AG09309 (cell line): ENCODE measurements at regions not wholly inside any gene's neighbourhood (a gene's known extent, or its start where the extent isn't known, plus 50 kb on each side); places are given as distances from the start of the nearest gene placed in this dataset.

Experiments used
- DNase-seq: peaks from one replicate; pipeline ENCODE4 v3.0.0-alpha.2; 2010; ENCODE audit warnings: low read depth
- H3K4me3 ChIP-seq: 2 replicates; pipeline ENCODE4 v1.5.1; 2011; ENCODE audit warnings: mild to moderate bottlenecking, low read depth, low read length, moderate library complexity; ENCODE audit not compliant: control insufficient read depth
- TF ChIP-seq, protein P1 (sequence below): IDR thresholded peaks from 2 replicates; pipeline ENCODE4 v1.5.1; 2011; ENCODE audit warnings: mild to moderate bottlenecking, low read depth, low read length, inconsistent platforms; ENCODE audit not compliant: insufficient read depth, control insufficient read depth; ENCODE audit errors: missing control alignments

DNA sequence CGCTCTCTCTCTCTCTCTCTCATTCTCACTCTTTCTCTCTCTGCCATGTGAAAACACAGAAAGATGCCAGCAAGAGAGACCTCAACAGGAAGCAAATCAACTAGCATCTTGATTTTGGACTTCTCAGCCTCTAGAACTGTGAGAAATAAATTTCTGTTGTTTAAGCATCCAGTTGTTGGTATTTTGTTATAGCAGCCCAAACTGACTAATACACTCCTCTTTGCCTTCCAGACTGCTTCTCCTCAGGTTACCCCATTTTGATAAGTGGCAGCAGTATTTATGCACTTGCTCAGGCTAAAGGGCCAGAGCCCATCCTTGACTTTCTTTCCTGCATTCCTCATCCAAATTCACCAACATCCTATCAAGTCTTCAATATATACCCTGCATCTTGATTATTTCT, 76.6 kb upstream of the NANOGP8 start:
- TF ChIP-seq, protein P1, sequence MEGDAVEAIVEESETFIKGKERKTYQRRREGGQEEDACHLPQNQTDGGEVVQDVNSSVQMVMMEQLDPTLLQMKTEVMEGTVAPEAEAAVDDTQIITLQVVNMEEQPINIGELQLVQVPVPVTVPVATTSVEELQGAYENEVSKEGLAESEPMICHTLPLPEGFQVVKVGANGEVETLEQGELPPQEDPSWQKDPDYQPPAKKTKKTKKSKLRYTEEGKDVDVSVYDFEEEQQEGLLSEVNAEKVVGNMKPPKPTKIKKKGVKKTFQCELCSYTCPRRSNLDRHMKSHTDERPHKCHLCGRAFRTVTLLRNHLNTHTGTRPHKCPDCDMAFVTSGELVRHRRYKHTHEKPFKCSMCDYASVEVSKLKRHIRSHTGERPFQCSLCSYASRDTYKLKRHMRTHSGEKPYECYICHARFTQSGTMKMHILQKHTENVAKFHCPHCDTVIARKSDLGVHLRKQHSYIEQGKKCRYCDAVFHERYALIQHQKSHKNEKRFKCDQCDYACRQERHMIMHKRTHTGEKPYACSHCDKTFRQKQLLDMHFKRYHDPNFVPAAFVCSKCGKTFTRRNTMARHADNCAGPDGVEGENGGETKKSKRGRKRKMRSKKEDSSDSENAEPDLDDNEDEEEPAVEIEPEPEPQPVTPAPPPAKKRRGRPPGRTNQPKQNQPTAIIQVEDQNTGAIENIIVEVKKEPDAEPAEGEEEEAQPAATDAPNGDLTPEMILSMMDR = no peak
- no peak for DNase-seq
- H3K4me3 ChIP-seq = no peak overlapping the region

DNA sequence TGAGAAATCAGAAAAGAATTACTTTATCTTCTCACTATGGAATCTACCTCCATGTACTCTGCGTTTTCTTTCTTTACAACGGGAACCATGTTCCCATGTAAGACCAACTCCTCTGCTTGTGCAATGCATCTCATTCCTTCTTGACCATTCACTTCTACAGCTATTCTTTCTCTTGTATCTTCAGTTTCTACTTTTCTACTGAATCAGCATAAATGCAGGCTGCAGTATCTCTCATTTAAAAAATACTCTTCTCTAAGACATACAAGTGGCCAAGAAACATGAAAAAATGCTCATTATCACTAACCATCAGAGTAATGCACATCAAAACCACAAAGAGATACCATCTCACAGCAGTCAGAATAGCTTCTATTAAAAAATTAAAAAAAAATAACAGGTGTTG, 74.1 kb upstream of the NANOGP8 start:
- no peak for DNase-seq
- no peak overlapping the region for H3K4me3 ChIP-seq
- TF ChIP-seq, protein P1 = no peak

DNA sequence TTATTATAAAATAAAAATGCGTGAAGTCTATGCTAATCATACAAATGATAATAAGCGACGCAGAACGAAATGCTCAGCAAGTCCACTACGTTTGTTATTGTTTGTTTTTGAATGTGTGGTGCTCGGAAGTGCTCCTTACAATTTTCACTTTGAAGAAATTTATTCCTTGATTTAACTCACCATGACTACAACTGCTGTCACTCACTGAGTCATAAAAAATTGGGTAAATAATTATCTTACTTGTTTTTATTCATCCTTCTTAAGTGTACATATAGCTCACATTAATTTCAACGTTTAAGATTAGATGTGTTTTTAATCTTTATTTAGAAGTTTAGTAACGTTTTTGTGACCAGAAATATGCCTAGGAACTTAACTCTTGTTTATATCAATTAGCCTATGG, 66.7 kb upstream of the NANOGP8 start:
- TF ChIP-seq, protein P1 = no peak
- no peak for DNase-seq
- no peak overlapping the region for H3K4me3 ChIP-seq

DNA sequence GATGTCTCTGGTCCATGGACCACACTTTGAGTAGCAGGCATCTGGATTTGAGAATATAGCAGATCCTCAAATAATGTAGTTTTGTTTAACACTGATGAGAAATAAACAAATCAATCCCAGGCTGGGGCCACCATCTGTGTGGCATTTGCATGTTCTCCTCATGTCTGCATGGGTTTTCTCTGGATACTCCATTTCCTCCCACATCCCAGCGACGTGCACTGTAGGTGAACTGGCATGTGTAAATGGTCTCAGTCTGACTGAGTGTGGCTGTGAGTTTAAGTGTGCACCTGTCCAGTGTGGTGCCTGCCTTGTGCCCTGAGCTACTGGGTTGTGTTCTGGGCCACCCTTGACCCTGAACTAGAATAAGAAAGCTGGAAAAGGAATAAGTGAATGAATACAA, 66.3 kb upstream of the NANOGP8 start:
- TF ChIP-seq, protein P1 = no peak
- H3K4me3 ChIP-seq = no peak overlapping the region
- no peak for DNase-seq

DNA sequence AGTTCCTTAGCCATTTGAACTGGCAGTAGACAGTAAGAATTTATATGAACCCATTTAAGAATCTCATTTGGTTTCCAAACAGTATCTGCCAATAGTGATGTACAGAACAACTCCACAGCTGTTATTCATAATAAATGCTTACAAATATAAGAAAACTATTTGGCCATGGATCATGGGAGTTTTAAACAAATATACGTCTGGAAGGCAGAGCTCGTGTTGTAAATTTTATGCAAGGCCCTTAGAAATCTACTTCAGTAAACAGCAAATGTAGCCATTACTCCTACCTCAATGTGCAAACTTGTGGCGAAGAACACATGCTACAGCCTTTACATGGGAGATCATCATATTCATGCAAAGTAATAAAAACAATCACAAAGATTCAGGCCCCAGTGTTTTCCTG, 65.3 kb upstream of the NANOGP8 start:
- H3K4me3 ChIP-seq = no peak overlapping the region
- TF ChIP-seq, protein P1 = no peak

DNA sequence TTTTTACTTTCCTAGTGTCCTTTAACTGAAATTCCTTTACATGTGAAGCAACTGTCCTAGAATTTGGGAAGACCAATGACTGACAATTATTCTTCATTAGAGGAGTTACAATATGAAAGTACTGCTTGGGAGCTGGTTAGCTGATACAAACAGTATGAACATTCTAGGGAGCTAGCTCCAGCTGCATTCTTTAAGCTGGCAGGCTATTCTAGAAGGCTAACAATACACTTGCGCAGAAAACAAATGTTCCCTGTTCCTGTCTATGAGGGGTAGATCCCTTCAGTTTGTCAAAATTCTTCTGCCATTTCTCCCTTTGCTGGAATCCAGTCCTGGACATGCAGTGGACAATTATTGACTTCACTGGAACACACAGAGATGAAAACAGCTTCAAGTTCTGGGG, 60.2 kb upstream of the NANOGP8 start:
- no peak for DNase-seq
- H3K4me3 ChIP-seq = no peak overlapping the region
- TF ChIP-seq, protein P1 = no peak

More for the DNA sequence above, 65.3 kb upstream of the NANOGP8 start:
- DNase-seq = no peak

DNA sequence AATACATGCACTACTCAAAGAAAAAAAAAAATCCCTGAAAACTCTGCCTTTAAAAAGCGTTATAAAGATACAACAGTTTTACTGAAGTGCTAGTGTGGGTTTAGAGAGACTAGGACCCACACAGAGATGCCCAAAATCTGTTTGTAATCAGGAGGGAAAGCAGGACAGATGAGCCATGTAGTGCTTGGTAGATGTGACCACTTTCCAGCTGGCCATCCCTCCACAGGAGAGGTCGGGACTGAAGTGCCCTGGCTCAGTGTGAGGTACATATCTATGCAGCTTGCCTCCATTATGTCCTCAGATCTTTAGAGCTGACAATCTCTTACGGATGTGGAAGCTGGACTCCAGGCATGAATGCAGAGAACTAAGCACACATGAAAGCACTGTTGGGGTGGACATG, 57.5 kb upstream of the NANOGP8 start:
- DNase-seq = no peak
- TF ChIP-seq, protein P1 = no peak

More for the DNA sequence above, 57.5 kb upstream of the NANOGP8 start:
- H3K4me3 ChIP-seq = no peak overlapping the region
